Peyer's patch (tissue), 4 donors: ENCODE measurements at regions not wholly inside any gene's neighbourhood (a gene's known extent, or its start where the extent isn't known, plus 50 kb on each side); places are given as distances from the start of the nearest gene placed in this dataset.

ENCODE experiments used
- POLR2A ChIP-seq, 2 donors: fragments of 450-650 bp; IDR thresholded peaks; one replicate each; pipeline ENCODE4 v1.5.1; 2017; ENCODE audit warnings: antibody characterized with exemption in 2 of 2, mild to moderate bottlenecking in 2 of 2, moderate library complexity in 2 of 2
- TF ChIP-seq, protein P1 (sequence below), 6 experiments: fragments of 450-650 bp in 4 of 6; fragments of 200-600 bp in 2 of 6; sonication (generic) in 1 of 6; IDR thresholded peaks; one replicate each; pipeline ENCODE4 v1.5.1; 2017 to 2019; ENCODE audit warnings: antibody characterized with exemption in 6 of 6, mild to moderate bottlenecking in 3 of 6, moderate library complexity in 1 of 6

DNA sequence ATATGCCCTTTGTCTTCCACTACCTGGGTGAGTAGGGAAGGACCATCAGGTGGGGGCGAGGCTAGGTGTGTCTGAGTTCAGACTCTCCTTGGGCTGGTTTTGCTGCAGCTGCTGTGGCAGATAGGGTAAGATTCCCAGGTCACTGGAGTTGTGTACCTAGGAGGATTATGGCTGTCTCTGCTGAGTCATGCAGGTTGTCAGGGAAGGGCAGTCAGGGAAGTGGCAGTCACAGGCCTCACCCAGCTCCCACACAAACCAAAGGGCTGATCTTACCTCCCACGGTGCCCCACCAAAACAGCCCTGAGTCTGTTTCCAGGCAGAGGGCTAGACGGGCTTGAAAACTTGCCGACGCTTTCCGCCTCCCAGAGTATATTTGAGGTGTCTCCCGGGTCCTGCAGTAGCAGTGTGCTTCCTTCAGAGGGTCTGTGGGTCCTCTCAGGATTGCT, 201.6 kb upstream of the PLXNA2 start:
- TF ChIP-seq POLR2A (IDR thresholded peaks at IDR 0.05): no peak
- TF ChIP-seq, protein P1, sequence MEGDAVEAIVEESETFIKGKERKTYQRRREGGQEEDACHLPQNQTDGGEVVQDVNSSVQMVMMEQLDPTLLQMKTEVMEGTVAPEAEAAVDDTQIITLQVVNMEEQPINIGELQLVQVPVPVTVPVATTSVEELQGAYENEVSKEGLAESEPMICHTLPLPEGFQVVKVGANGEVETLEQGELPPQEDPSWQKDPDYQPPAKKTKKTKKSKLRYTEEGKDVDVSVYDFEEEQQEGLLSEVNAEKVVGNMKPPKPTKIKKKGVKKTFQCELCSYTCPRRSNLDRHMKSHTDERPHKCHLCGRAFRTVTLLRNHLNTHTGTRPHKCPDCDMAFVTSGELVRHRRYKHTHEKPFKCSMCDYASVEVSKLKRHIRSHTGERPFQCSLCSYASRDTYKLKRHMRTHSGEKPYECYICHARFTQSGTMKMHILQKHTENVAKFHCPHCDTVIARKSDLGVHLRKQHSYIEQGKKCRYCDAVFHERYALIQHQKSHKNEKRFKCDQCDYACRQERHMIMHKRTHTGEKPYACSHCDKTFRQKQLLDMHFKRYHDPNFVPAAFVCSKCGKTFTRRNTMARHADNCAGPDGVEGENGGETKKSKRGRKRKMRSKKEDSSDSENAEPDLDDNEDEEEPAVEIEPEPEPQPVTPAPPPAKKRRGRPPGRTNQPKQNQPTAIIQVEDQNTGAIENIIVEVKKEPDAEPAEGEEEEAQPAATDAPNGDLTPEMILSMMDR (IDR thresholded peaks at IDR 0.05): no peak
